ENCODE measurements at regions not wholly inside any gene's neighbourhood (a gene's known extent, or its start where the extent isn't known, plus 50 kb on each side); places are given as distances from the start of the nearest gene placed in this dataset.

DNA sequence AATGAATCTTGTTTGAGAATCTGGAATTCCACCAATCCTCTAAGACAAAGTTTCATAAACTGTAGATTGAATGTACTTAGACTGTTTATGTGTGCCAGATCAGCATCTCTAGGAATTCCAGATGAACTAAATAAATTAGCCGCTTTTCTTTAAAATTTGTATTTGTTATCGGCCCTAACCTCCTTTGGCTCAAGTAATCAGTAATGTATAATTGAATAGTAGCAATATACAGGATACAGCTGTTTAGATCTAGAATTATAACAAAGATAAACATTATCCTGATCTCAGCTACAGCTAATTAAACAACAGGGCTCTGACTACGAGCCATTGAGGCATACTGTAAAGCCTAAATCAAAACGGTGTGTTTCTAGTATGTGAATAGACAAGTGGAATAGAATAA is 120.3 kb downstream of the CYB561 start:
- no peaks in the 10 kb centered on the region for H4K20me1 ChIP-seq (ENCODE audit: insufficient read depth)
- no peaks in the 10 kb centered on the region for H3F3A ChIP-seq (ENCODE audit: insufficient read depth, low read length, poor library complexity, severe bottlenecking)
- no peaks in the 10 kb centered on the region for H3K9me3 ChIP-seq (ENCODE audit: low read length)
- no peak overlapping the region for H3K9ac ChIP-seq (ENCODE audit: low read length)
- no peaks in the 10 kb centered on the region for H3K79me2 ChIP-seq (replicated peaks; ENCODE audit: insufficient read depth, low read length)
- H2AFZ ChIP-seq (ENCODE audit: low read depth, low read length), result no peak overlapping the region
- H3K9me2 ChIP-seq (ENCODE audit: insufficient read depth, low read length), result no peaks in the 10 kb centered on the region
- H3K4me2 ChIP-seq (ENCODE audit: low read length), result no peak overlapping the region
- no peaks in the 10 kb centered on the region for H3K27me3 ChIP-seq (ENCODE audit: insufficient read depth, low read depth, low read length)
- H3K4me3 ChIP-seq (ENCODE audit: low read length), result no peak overlapping the region
- H3K36me3 ChIP-seq (ENCODE audit: insufficient read depth, low read length), result peaks cover 6% of the 10 kb centered on the region
- TF ChIP-seq SMC3 (conservative IDR thresholded peaks at IDR 0.05; ENCODE audit: poor library complexity) (no peak), RAD21 (conservative IDR thresholded peaks at IDR 0.05) (no peak), POLR2AphosphoS5 (IDR thresholded peaks at IDR 0.05) (no peak), EP300 (conservative IDR thresholded peaks at IDR 0.05; ENCODE audit: poor library complexity, severe bottlenecking) (no peak), CTCF (IDR thresholded peaks at IDR 0.05; ENCODE audit: poor library complexity, severe bottlenecking) (no peak), EZH2 (IDR thresholded peaks at IDR 0.05; ENCODE audit: borderline replicate concordance, insufficient read depth, low read length, poor library complexity, severe bottlenecking) (no peak), REST (IDR thresholded peaks at IDR 0.05; ENCODE audit: borderline replicate concordance) (no peak), TAF1 (IDR thresholded peaks at IDR 0.05; ENCODE audit: low read depth) (no peak), MXI1 (conservative IDR thresholded peaks at IDR 0.05; ENCODE audit: poor library complexity, severe bottlenecking) (no peak)
- no peak overlapping the region for H3K27ac ChIP-seq (ENCODE audit: low read length)

- Histone ChIP-seq H2AFZ (ENCODE audit: low read depth, low read length) (no peak overlapping the region), H3K36me3 (ENCODE audit: insufficient read depth, low read length) (peaks cover 4% of the 10 kb centered on the region), H3K9me3 (ENCODE audit: low read length) (no peaks in the 10 kb centered on the region), H4K20me1 (ENCODE audit: insufficient read depth) (no peaks in the 10 kb centered on the region), H3K27ac (ENCODE audit: low read length) (no peak overlapping the region), H3K9me2 (ENCODE audit: insufficient read depth, low read length) (no peaks in the 10 kb centered on the region), H3K27me3 (ENCODE audit: insufficient read depth, low read depth, low read length) (no peaks in the 10 kb centered on the region), H3K79me2 (replicated peaks; ENCODE audit: insufficient read depth, low read length) (no peaks in the 10 kb centered on the region), H3F3A (ENCODE audit: insufficient read depth, low read length, poor library complexity, severe bottlenecking) (no peaks in the 10 kb centered on the region), H3K4me3 (ENCODE audit: low read length) (no peak overlapping the region), H3K4me2 (ENCODE audit: low read length) (no peak overlapping the region), H3K9ac (ENCODE audit: low read length) (no peak overlapping the region)
- TF ChIP-seq TAF1 (IDR thresholded peaks at IDR 0.05; ENCODE audit: low read depth) (no peak), REST (IDR thresholded peaks at IDR 0.05; ENCODE audit: borderline replicate concordance) (no peak), MXI1 (conservative IDR thresholded peaks at IDR 0.05; ENCODE audit: poor library complexity, severe bottlenecking) (no peak), EZH2 (IDR thresholded peaks at IDR 0.05; ENCODE audit: borderline replicate concordance, insufficient read depth, low read length, poor library complexity, severe bottlenecking) (no peak), SMC3 (conservative IDR thresholded peaks at IDR 0.05; ENCODE audit: poor library complexity) (no peak), EP300 (conservative IDR thresholded peaks at IDR 0.05; ENCODE audit: poor library complexity, severe bottlenecking) (no peak), RAD21 (conservative IDR thresholded peaks at IDR 0.05) (no peak), CTCF (IDR thresholded peaks at IDR 0.05; ENCODE audit: poor library complexity, severe bottlenecking) (no peak), POLR2AphosphoS5 (IDR thresholded peaks at IDR 0.05) (no peak)
These were observed 116.2 kb downstream of the CYB561 start for GRCh38 chr17:63329876-63330275.
